D721Med (cell line): ENCODE measurements at regions not wholly inside any gene's neighbourhood (a gene's known extent, or its start where the extent isn't known, plus 50 kb on each side); places are given as distances from the start of the nearest gene placed in this dataset.

Experiments used
- DNase-seq: peaks from one replicate; pipeline ENCODE4 v3.0.0; 2011; ENCODE audit warnings: low spot score; ENCODE audit not compliant: insufficient read length
- FAIRE-seq: peaks from 2 replicates; lab custom pipeline; 2011; peaks lifted over from hg19 to GRCh38; lab: Jason Lieb, UNC
- CTCF ChIP-seq: IDR thresholded peaks from 2 replicates; pipeline ENCODE4 v1.5.1; 2012; ENCODE audit warnings: mild to moderate bottlenecking, control low read depth; ENCODE audit not compliant: insufficient read depth; ENCODE audit errors: missing control alignments

- FAIRE-seq (no peak), DNase-seq (no peak)
- no peak for TF ChIP-seq CTCF
These were observed 88.3 kb upstream of the MBOAT2 start for GRCh38 chr2:9091811-9092210.

- FAIRE-seq = no peak
- DNase-seq = no peak
- TF ChIP-seq CTCF = no peak
These were observed 86.3 kb upstream of the MBOAT2 start for GRCh38 chr2:9089831-9090230.

GRCh38 chr2:9087121-9087681, 83.7 kb upstream of the MBOAT2 start:
- no peak for DNase-seq
- FAIRE-seq = no peak
- TF ChIP-seq CTCF = no peak

- no peak for FAIRE-seq
- no peak for TF ChIP-seq CTCF
- DNase-seq = no peak
These were observed 83.0 kb upstream of the MBOAT2 start for GRCh38 chr2:9086465-9086864.

- no peak for FAIRE-seq
- DNase-seq = no peak
- TF ChIP-seq CTCF = no peak
These were observed 81.9 kb upstream of the MBOAT2 start for GRCh38 chr2:9085353-9085752.

- FAIRE-seq (no peak), DNase-seq (no peak)
- TF ChIP-seq CTCF = no peak
These were observed 79.8 kb upstream of the MBOAT2 start for GRCh38 chr2:9083287-9083686.

GRCh38 chr2:9082158-9082557, 78.7 kb upstream of the MBOAT2 start:
- DNase-seq = no peak
- FAIRE-seq = no peak
- TF ChIP-seq CTCF = no peak
